OCI-LY3 (cell line): ENCODE measurements at regions not wholly inside any gene's neighbourhood (a gene's known extent, or its start where the extent isn't known, plus 50 kb on each side); places are given as distances from the start of the nearest gene placed in this dataset.

Experiments
- H2AFZ ChIP-seq: fragments of 200-600, 300-600 bp; shearing (Covaris generic); 2 replicates; pipeline ENCODE4 v1.6.0; 2014; ENCODE audit warnings: antibody characterized with exemption, low read depth, low read length
- H3K27ac ChIP-seq: fragments of 200-600, 300-600 bp; sonication (generic); 2 replicates; pipeline ENCODE4 v1.5.1; 2014; ENCODE audit warnings: mild to moderate bottlenecking, low read length, moderate library complexity, mixed read lengths
- H3K27me3 ChIP-seq: fragments of 200-600, 300-600 bp; sonication (generic); 2 replicates; pipeline ENCODE4 v1.6.1; 2014; ENCODE audit warnings: low read depth, low read length, mixed read lengths
- H3K36me3 ChIP-seq: fragments of 200-600, 300-600 bp; sonication (generic); replicated peaks from 2 replicates; pipeline ENCODE3; 2014; ENCODE audit warnings: low read depth, low read length, mixed read lengths
- H3K4me1 ChIP-seq: fragments of 300-600, 200-600 bp; sonication (generic); 2 replicates; pipeline ENCODE4 v1.6.1; 2014; ENCODE audit warnings: low read length, mixed read lengths
- H3K4me2 ChIP-seq: fragments of 200-600, 300-600 bp; sonication (generic); 2 replicates; pipeline ENCODE4 v1.6.1; 2014; ENCODE audit warnings: low read length, mixed read lengths
- H3K4me3 ChIP-seq: fragments of 300-600, 200-600 bp; sonication (generic); 2 replicates; pipeline ENCODE4 v1.5.1; 2014; ENCODE audit warnings: antibody characterized with exemption, mild to moderate bottlenecking, low read length, moderate library complexity
- H3K79me2 ChIP-seq: fragments of 300-600, 200-600 bp; shearing (Covaris generic); 2 replicates; pipeline ENCODE4 v1.6.1; 2014; ENCODE audit warnings: mild to moderate bottlenecking, low read length, mixed read lengths
- H3K9ac ChIP-seq: fragments of 300-600, 200-600 bp; shearing (Covaris generic); 2 replicates; pipeline ENCODE4 v1.6.0; 2014; ENCODE audit warnings: mild to moderate bottlenecking, low read length, moderate library complexity
- H3K9me3 ChIP-seq: fragments of 200-600, 300-600 bp; shearing (Covaris generic); 2 replicates; pipeline ENCODE4 v1.6.1; 2014; ENCODE audit warnings: low read length, mixed read lengths; ENCODE audit not compliant: insufficient read depth
- H4K20me1 ChIP-seq: fragments of 200-600, 300-600 bp; sonication (generic); 2 replicates; pipeline ENCODE4 v1.6.1; 2016; ENCODE audit warnings: low read length, mixed read lengths; ENCODE audit not compliant: insufficient read depth
- CTCF ChIP-seq: fragments of 200-600, 300-600 bp; sonication (generic); IDR thresholded peaks from 2 replicates; pipeline ENCODE4 v1.5.1; 2014; ENCODE audit warnings: antibody characterized with exemption, low read length, low read depth
- EZH2phosphoT487 ChIP-seq: fragments of 200-600 bp; shearing (Covaris generic); IDR thresholded peaks from 2 replicates; pipeline ENCODE4 v1.6.1; 2018; ENCODE audit warnings: antibody characterized with exemption, mixed run types, low read depth

DNA sequence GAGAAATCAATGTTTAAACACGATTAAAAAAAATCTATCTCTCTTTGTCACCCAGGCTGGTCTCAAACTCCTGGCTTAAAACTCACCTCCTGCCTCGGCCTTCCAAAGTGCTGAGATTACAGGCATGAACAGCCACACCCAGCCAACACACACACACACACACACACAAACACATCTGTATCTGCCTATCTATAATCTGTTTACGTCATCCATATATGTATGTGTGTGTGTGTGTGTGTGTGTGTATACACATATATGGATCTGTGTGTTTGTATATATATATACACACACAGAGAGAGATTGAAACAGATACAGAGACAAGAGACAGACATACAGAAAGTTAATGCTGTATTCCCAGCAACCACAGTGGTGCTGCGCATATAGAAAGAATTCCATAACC lies 497.1 kb downstream of the DSC3 start:
- H3K9me3 ChIP-seq, result no peaks in the 10 kb centered on the region
- H3K27me3 ChIP-seq, result no peaks in the 10 kb centered on the region
- H3K79me2 ChIP-seq, result no peaks in the 10 kb centered on the region
- no peak overlapping the region for H3K9ac ChIP-seq
- TF ChIP-seq CTCF (no peak), EZH2phosphoT487 (no peak)
- no peak overlapping the region for H3K4me2 ChIP-seq
- H2AFZ ChIP-seq, result no peak overlapping the region
- H3K4me3 ChIP-seq, result no peak overlapping the region
- H4K20me1 ChIP-seq, result no peaks in the 10 kb centered on the region
- no peak overlapping the region for H3K27ac ChIP-seq
- H3K36me3 ChIP-seq, result no peaks in the 10 kb centered on the region
- H3K4me1 ChIP-seq, result no peaks in the 10 kb centered on the region

DNA sequence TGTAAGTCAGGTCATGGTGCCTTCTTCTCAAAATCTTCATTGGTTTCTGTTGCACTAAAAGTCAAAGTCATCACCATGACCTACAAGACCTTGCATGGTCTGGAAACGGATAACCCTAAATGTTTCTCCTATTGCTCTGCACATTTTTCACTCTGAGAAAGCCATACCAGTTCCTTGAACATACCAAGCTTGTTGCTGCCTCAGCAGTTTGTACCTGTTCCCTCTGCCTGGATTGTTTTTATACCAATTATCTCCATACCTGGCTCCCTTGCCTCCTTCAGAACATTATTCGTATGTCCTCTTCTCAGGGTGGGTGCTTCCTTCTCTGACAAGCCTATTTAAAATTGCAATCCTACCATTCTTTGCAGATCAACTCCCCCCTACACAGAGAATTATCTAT lies 498.4 kb downstream of the DSC3 start:
- Histone ChIP-seq H3K4me2 (no peak overlapping the region), H3K79me2 (no peaks in the 10 kb centered on the region), H3K9ac (no peak overlapping the region), H3K4me1 (no peaks in the 10 kb centered on the region), H3K27ac (no peak overlapping the region), H3K36me3 (no peaks in the 10 kb centered on the region), H2AFZ (no peak overlapping the region), H4K20me1 (no peaks in the 10 kb centered on the region), H3K4me3 (no peak overlapping the region), H3K9me3 (no peaks in the 10 kb centered on the region), H3K27me3 (no peaks in the 10 kb centered on the region)
- TF ChIP-seq CTCF, result no peak
- TF ChIP-seq EZH2phosphoT487, result no peak

DNA sequence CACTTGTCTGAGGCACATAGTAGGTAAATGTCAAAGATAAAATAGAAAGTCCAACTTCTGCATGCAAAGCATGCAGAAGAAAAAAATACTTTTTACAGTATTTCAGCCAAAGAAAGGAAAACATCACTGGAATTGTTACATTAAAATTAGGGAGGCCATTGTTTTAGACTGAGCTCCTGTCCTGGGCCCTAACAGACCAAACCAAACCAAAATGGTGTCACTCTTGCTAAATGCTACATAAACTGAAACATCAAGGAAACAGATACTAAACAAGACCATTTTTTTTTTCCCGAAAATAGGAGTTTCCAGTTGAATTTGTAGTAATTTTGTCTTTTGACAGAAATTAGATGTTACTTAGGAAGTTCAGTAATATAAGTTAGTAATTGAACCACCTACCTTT lies 508.8 kb downstream of the DSC3 start:
- Histone ChIP-seq H3K27me3 (no peaks in the 10 kb centered on the region), H3K79me2 (no peaks in the 10 kb centered on the region), H3K9ac (no peak overlapping the region), H3K4me1 (no peaks in the 10 kb centered on the region), H3K4me3 (no peak overlapping the region), H4K20me1 (no peaks in the 10 kb centered on the region), H3K27ac (no peak overlapping the region), H2AFZ (no peak overlapping the region), H3K9me3 (no peaks in the 10 kb centered on the region), H3K36me3 (no peaks in the 10 kb centered on the region), H3K4me2 (no peak overlapping the region)
- no peak for TF ChIP-seq CTCF

GRCh38 chr18:30527917-30528316 lies 514.6 kb downstream of the DSC3 start:
- Histone ChIP-seq H3K9ac (no peak overlapping the region), H4K20me1 (no peaks in the 10 kb centered on the region), H3K79me2 (no peaks in the 10 kb centered on the region), H3K9me3 (no peaks in the 10 kb centered on the region), H3K27ac (no peak overlapping the region), H3K36me3 (no peaks in the 10 kb centered on the region), H3K4me2 (no peak overlapping the region), H2AFZ (no peak overlapping the region), H3K4me3 (no peak overlapping the region), H3K27me3 (no peaks in the 10 kb centered on the region), H3K4me1 (no peaks in the 10 kb centered on the region)
- no peak for TF ChIP-seq EZH2phosphoT487
- no peak for TF ChIP-seq CTCF
